ENCODE measurements at regions not wholly inside any gene's neighbourhood (a gene's known extent, or its start where the extent isn't known, plus 50 kb on each side); places are given as distances from the start of the nearest gene placed in this dataset.
"Not testable (repeated sequence)": the region's sequence is repeated elsewhere in the genome, so short reads cannot be mapped to it uniquely, and the experiment has no call there.

- no peak for DNase-seq (ENCODE audit: low read depth, low spot score)
Measured at GRCh38 chr10:57579926-57580325, 687.8 kb downstream of the IPMK start.

- DNase-seq (ENCODE audit: low read depth, low spot score), result no peak
Measured at GRCh38 chr10:57562211-57562610, 705.5 kb downstream of the IPMK start.

GRCh38 chr10:57551774-57552173 is 715.9 kb downstream of the IPMK start:
- DNase-seq (ENCODE audit: low read depth, low spot score), result not testable (repeated sequence)

- DNase-seq (ENCODE audit: low read depth, low spot score), result no peak
Measured at GRCh38 chr10:57535306-57535705, 732.4 kb downstream of the IPMK start.

- DNase-seq (ENCODE audit: low read depth, low spot score), result no peak
Measured at GRCh38 chr10:57513637-57514036, 754.1 kb downstream of the IPMK start.

GRCh38 chr10:57507788-57508187 is 759.9 kb downstream of the IPMK start:
- DNase-seq (ENCODE audit: low read depth, low spot score), result no peak

- DNase-seq (ENCODE audit: low read depth, low spot score), result no peak
Measured at GRCh38 chr10:57506414-57507094, 761.1 kb downstream of the IPMK start.

- DNase-seq (ENCODE audit: low read depth, low spot score), result no peak
Measured at GRCh38 chr10:57494486-57494885, 773.2 kb downstream of the IPMK start.

GRCh38 chr10:57482259-57482658 is 785.4 kb downstream of the IPMK start:
- no peak for DNase-seq (ENCODE audit: low read depth, low spot score)

- no peak for DNase-seq (ENCODE audit: low read depth, low spot score)
Measured at GRCh38 chr10:57472823-57473619, 794.7 kb downstream of the IPMK start.

- DNase-seq (ENCODE audit: low read depth, low spot score), result no peak
Measured at GRCh38 chr10:57468894-57469432, 798.7 kb downstream of the IPMK start.

- no peak for DNase-seq (ENCODE audit: low read depth, low spot score)
Measured at GRCh38 chr10:57465155-57465554, 802.5 kb downstream of the IPMK start.

GRCh38 chr10:57460540-57460939 is 807.2 kb downstream of the IPMK start:
- DNase-seq (ENCODE audit: low read depth, low spot score), result no peak

- no peak for DNase-seq (ENCODE audit: low read depth, low spot score)
Measured at GRCh38 chr10:57457972-57458512, 809.7 kb downstream of the IPMK start.

- DNase-seq (ENCODE audit: low read depth, low spot score), result no peak
Measured at GRCh38 chr10:57430376-57430775, 837.3 kb downstream of the IPMK start.

GRCh38 chr10:57420881-57421280 is 846.8 kb downstream of the IPMK start:
- no peak for DNase-seq (ENCODE audit: low read depth, low spot score)

GRCh38 chr10:57418476-57418875 is 849.2 kb downstream of the IPMK start:
- DNase-seq (ENCODE audit: low read depth, low spot score), result no peak

GRCh38 chr10:57395923-57396322 is 871.8 kb downstream of the IPMK start:
- DNase-seq (ENCODE audit: low read depth, low spot score), result no peak

GRCh38 chr10:57367412-57367811 is 900.3 kb downstream of the IPMK start:
- DNase-seq (ENCODE audit: low read depth, low spot score), result no peak

- DNase-seq (ENCODE audit: low read depth, low spot score), result no peak
Measured at GRCh38 chr10:57362811-57363210, 904.9 kb downstream of the IPMK start.

GRCh38 chr10:57353403-57354003 is 914.2 kb downstream of the IPMK start:
- DNase-seq (ENCODE audit: low read depth, low spot score), result no peak

- no peak for DNase-seq (ENCODE audit: low read depth, low spot score)
Measured at GRCh38 chr10:57351076-57351475, 916.6 kb downstream of the IPMK start.
